ENCODE measurements at regions not wholly inside any gene's neighbourhood (a gene's known extent, or its start where the extent isn't known, plus 50 kb on each side); places are given as distances from the start of the nearest gene placed in this dataset.
A peak's percentile ranks its signal among the peaks of the same experiment; 100 is the strongest.
"Not testable (repeated sequence)": the region's sequence is repeated elsewhere in the genome, so short reads cannot be mapped to it uniquely, and the experiment has no call there.

DNA sequence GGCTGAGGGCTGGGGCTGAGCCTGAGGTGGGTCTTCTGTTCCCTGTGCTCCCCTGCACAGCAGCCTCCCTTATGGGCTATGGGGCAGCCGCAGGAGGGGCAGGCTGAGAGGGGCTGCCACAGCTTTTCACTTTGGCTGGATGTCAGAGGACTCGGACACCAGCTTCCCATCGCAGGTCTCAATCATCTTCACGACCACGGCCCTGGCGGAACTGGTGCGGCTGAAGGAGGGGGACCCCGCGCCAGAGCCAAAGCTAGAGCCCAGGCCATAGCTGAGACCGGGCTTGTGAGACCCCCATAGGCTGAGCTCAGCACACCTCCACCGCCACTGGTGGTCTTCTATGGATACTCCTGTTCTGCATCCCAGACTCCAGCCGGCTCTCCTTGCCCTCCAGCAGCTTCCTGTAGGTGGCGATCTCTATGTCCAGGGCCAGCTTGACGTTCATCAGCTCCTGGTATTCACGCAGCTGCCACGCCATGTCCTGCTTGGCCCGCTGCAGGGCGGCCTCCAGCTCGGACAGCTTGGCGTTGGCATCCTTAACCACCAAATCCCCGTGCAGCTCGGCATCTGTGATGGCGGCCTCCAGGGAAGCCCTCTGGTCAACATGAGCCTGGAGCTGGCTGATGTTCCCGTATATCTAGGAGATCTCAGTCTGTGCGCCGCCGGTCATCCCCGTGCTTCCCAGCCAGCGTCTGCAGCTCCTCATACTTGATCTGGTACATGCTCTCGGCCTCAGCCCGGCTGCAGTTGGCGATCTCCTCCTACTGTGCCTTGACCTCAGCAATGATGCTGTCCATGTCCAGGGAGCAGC lies 181.7 kb upstream of the SYNPR start:
- no peak for DNase-seq (ENCODE audit: low read depth)

- DNase-seq (ENCODE audit: low read depth): no peak
These were observed 180.7 kb upstream of the SYNPR start for GRCh38 chr3:63097396-63097795.

DNA sequence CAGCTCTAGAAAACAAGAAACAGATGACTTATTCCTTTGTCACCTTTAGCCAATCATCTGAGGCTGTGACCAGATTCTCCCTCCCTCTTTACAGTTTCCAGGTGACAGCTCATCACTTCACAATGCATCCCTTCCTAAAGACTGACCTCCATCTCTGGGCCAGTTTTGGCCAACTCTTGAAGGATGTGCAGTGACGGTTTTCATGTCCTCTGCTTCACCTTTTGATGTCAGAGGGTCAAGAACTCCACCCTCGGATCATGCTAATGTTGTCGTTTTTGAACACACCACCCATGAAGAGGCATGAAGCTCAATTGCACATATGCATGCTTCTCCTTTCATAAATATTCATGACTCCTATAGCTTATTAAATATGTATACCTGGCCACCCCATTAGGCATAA lies 161.2 kb upstream of the SYNPR start:
- no peak for DNase-seq (ENCODE audit: low read depth)

- no peak for DNase-seq (ENCODE audit: low read depth)
These were observed 154.0 kb upstream of the SYNPR start for GRCh38 chr3:63124090-63124489.

DNA sequence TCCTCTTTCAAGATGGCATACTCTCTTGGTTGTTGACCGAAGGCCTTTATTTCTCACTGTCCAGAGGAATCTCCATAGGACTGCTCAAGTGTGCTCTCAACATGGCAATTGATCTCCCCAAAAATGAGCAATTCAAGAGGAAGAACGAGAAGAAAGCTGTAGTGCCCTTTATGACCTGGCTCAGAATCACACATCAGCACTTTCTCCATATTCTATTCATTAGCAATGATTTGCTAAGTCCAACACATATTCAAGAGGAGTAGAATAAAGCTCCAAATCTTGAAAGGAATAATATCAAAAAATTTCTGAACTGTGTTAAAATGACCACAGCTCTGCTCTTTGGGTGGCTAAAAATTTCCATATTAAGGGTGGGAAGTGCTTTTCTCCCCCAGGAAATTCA lies 151.6 kb upstream of the SYNPR start:
- DNase-seq (ENCODE audit: low read depth): no peak

GRCh38 chr3:63128380-63128779 lies 149.7 kb upstream of the SYNPR start:
- DNase-seq (ENCODE audit: low read depth): no peak

DNA sequence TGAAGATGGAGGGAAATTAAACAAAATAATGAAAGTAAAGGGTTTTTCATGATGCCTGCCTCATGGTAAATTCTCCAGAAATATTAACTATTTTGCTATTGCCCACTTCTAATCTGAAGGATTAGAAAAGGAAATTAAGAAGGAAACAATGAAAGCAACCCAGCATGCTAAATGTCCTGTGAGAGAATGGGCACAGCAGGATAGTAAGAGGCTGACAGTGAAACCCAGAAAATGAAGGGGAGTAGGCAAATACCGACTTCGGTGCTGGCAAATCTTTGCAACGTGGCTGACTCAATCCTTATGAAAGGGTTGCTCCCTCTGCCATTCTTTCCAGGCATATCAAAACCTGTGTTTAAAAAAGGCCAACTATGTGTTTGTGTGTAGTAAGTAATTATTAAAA lies 147.5 kb upstream of the SYNPR start:
- DNase-seq (ENCODE audit: low read depth): no peak

DNA sequence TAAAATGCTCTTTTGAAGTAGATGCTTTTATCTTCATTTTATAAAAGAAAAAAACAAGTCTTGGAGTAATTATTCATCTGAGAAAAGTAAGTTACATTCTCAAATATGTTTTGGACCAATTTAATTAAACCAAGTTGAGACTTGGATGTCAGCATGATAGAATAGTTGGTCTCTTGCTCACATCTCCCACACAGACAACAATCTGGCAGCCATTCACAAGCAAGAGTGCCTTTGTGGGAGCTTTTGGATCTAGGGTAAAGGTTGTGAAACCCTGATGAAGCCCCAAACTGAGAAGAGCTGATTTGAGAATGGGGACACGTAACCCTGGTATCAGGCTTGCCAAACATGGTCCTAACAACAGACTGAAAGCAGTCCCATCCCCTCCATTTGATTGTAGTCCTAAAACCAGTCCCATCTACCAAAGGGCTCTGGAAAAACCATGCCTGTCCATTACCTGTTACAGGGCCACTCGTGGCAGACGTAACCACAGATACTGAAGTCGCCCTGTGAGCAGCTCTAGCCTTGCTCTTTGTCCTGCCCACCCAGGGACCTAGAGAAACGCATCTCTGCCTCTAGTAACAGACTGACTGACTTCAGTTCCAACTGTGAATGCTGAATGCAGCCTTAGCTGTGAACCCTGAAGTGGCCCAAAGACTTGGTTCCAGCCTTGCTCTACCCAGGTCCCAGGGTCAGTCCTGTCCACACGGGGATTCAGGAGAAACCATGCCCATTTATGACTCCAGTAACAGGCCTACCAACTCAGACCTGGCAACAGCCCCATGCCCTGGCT lies 145.5 kb upstream of the SYNPR start:
- no peak for DNase-seq (ENCODE audit: low read depth)

- no peak for DNase-seq (ENCODE audit: low read depth)
These were observed 142.7 kb upstream of the SYNPR start for GRCh38 chr3:63135367-63135766.

DNA sequence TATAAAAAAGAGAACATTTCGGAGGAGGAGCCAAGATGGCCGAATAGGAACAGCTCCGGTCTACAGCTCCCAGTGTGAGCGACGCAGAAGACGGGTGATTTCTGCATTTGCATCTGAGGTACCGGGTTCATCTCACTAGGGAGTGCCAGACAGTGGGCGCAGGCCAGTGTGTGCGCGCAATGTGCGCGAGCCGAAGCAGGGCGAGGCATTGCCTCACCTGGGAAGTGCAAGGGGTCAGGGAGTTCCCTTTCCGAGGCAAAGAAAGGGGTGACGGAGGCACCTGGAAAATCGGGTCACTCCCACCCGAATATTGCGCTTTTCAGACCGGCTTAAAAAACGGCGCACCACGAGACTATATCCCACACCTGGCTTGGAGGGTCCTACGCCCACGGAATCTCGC lies 141.9 kb upstream of the SYNPR start:
- DNase-seq (ENCODE audit: low read depth): not testable (repeated sequence)

DNA sequence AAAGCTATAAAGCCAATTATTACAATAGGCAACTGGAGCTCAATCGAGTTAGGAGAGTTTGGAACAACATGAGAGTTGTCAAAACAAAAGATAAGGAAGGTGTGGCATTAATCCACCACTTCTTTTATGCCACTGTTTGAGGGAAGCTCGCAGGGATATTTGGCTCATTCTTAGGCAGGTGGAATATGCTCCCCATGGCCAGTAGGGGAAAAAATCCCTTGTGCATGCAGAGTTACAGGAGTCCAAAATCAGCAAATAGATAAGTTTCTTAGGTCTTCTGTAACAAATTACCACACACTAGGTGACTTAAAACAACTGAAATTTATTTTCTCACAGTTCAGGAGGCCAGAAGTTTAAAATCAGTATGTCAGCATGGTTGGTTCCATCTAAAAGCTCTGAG lies 135.4 kb upstream of the SYNPR start:
- no peak for DNase-seq (ENCODE audit: low read depth)

DNA sequence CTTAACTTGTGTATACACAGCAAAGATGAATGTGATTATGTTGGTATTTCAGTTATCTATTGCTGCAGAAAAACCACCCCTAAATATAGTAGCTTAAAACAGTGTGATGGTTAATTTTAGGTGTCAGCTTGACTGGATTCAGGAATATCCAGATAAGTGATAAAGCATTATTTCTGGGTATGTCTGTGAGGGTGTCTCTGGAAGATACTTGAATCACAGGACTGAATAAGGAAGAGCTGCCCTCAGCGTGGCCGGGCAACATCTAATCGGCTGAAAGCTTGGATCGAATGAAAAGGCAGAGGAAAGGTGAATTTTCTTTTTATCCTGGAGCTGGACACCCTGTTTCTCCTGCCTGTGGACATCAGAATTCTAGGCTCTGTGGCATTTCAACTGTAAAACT lies 132.0 kb upstream of the SYNPR start:
- no peak for DNase-seq (ENCODE audit: low read depth)

- DNase-seq (ENCODE audit: low read depth): no peak
These were observed 127.2 kb upstream of the SYNPR start for GRCh38 chr3:63150880-63151279.

DNA sequence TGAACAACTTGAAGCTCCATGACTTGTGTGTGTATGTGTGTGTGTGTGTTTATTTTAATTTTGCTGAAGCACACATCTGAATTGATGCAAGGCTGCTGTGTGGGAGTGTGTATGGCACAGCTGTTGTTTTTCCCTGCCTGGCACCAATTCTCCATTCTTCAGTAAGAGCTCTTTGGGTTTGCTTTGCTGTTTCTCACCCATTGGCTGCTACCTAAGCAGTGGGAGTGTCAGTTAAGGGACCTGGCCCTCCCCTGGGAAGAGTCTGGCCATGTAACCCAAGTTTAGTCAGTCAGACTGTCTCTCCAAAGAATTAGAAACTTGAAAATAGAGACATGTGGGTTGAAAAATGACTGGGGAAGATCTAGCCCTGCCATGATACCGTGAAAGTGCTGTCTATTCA lies 126.2 kb upstream of the SYNPR start:
- no peak for DNase-seq (ENCODE audit: low read depth)

- DNase-seq (ENCODE audit: low read depth): no peak
These were observed 118.3 kb upstream of the SYNPR start for GRCh38 chr3:63159764-63160163.

DNA sequence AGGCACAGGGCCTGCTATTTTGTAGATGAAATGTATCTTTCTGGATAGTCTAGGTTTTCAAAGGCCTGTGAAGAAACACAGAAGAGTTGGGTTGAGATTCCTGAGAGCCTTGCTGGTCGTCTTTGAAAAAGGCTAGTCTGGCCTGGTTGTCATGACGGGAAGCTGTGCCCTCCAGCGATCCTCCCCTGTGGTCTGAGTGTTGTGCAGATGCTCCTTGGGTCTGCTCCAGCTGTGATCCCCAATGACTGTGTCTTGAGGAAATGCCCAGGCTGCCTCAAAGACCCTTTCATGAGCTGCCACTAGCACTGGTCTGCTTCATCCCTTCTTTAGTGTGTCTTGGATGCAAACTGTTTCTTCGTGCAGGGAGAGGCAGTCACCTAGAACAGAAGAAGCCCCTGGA lies 111.0 kb upstream of the SYNPR start:
- no peak for DNase-seq (ENCODE audit: low read depth)

DNA sequence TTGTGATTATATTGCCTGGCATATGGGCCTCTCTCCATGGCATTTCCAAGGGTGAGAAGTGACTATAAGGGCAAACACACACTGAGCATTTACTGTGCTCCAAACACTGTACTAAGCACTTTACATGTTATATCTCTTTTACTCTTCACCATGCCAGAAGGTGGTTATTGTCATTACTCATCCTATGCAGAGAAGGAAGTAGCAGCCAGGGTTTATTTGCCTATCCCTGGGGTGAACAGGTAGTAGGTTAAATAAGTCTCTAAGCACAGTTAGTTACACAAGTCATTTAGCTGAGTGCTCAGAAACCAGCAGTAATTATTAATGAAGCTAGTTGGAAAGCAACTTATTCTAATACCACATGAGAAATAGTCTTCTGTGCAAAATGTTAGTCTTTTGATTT lies 109.9 kb upstream of the SYNPR start:
- no peak for DNase-seq (ENCODE audit: low read depth)

DNA sequence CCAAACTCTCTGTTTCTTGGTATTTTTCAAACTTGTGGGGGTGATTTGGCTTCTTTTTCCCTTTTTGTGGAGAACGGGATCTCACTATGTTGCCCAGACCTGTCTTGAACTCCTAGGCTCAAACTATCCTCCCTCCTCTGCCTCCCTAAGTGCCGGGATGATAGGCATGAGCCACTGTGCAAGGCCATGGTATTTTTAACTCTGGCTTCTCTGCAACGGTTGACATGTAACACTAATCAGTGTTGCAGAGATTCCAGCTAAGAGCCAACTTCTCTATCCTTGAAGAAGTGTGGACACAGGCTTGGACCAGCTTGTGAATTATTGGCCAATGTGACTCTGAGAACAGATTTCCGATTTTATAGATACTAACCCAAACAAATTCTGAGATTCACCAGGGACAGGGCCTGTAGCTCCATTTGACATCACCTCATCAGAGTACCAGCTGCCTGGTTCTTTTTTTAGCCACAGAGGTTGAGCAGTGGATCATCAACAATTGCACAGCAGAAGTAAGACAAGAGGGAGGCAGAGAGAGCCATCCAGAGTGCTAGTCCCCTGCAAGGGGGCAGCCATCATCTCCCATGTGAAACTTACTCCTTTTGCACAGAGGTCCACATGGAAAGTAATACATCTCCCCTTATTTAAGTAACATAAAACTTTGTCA lies 98.1 kb upstream of the SYNPR start:
- no peak for DNase-seq (ENCODE audit: low read depth)

DNA sequence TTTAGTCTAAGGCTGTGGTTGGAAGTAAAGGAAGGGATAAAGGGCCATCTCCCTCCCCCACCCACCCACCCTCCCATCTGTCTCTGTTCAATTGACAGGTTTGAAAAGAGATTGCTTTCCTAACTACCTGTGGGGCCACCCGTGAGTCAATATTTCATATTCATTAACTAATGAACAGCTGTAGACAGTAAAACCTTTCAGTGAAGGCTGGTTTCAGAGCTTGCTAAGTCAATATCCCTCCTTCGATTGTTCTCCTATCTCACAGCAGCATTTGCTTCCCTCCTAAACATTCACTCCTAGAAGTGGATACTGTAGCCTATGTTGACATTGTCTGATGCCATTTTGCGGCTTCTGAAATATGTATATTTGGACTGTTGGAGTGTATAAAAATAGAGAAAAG lies 85.9 kb upstream of the SYNPR start:
- no peak for DNase-seq (ENCODE audit: low read depth)

DNA sequence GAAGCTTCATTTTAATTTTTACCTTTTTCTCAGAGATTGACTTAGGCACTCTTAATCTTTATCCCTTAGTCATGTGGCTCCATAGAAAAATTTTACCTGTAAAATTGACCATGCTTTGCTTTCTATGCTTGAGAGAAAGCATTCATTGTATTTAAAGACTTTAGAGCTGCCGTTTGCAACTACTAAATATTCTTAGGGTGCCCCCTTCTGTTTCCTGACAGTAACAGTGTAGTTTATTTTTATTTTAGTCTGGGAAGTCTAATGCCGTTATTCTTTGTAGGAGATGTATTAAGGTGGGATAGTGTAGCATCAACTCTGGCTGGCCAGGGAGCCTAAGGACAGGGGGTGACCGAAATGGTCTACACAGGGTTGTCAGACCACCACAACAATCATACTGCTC lies 84.5 kb upstream of the SYNPR start:
- DNase-seq (ENCODE audit: low read depth): peak; percentile 18

DNA sequence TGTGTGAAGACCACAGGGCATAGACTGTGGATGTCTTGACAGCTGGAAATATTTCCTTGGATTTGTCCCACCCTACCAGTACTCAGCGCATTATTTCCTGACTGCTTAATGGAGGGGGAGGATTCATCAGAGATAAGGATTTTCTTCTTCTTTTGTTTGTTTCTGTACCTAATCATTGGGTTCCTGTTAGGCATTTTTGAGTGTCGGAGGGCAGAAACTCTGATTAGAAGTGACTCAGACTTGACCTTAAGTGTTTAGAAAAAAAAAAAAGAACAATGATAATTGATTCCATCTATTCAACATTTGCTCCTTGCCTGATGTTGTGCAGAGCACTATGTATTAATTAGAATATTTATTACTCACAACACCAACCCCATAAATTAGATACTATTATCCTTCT lies 78.5 kb upstream of the SYNPR start:
- DNase-seq (ENCODE audit: low read depth): no peak

DNA sequence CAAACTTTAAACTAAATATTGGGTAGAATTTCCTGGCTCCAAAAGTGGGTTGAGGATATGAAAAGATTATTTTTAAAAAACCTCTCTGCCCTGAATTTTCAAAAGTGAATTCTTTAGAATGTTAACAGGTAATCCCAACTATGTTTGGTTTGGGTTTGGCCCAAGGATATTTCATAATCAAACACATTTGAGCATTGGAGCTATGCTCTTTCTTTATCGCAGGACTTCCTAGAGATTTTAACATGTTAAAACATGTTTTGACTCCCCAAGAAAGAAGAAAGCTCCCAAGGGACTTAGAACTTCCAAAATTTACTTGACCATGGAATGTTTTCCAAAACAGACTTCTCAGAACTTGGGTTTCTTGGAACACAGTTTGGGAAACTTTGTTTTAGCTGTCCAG lies 75.6 kb upstream of the SYNPR start:
- no peak for DNase-seq (ENCODE audit: low read depth)

All from LHCN-M2 (cell line).